Breast epithelium (tissue), 4 donors: ENCODE measurements at regions not wholly inside any gene's neighbourhood (a gene's known extent, or its start where the extent isn't known, plus 50 kb on each side); places are given as distances from the start of the nearest gene placed in this dataset.
"Not testable (repeated sequence)": the region's sequence is repeated elsewhere in the genome, so short reads cannot be mapped to it uniquely, and the experiment has no call there.

Experiments
- DNase-seq, 2 donors: peaks; one replicate each; pipeline ENCODE4 v3.0.0-alpha.2; 2019; ENCODE audit warnings: low spot score in 2 of 2
- H3K27ac ChIP-seq, 2 donors: fragments of 200-600 bp; sonication (generic) in 1 of 2; one replicate each; pipeline ENCODE4 v1.5.1; 2016 to 2019; ENCODE audit warnings: mild to moderate bottlenecking in 1 of 2
- H3K27me3 ChIP-seq, 2 donors: fragments of 200-600 bp; sonication (generic) in 1 of 2; one replicate each; pipeline versions ENCODE4 v1.5.1 to v1.6.0; 2017 to 2019; ENCODE audit warnings: control low read depth in 1 of 2, mild to moderate bottlenecking in 1 of 2
- H3K36me3 ChIP-seq: fragments of 200-600 bp; one replicate; pipeline ENCODE4 v1.5.1; 2019
- H3K4me1 ChIP-seq, 2 donors: fragments of 200-600 bp; sonication (generic); one replicate each; pipeline ENCODE4 v1.5.1; 2016 to 2019; ENCODE audit warnings: control low read depth in 1 of 2
- H3K4me3 ChIP-seq, 3 donors: fragments of 200-600 bp; sonication (generic); 1 replicate in 2 of 3; 2 replicates in 1 of 3; pipeline ENCODE4 v1.5.1; 2016 to 2019; ENCODE audit warnings: mild to moderate bottlenecking in 3 of 3, moderate library complexity in 2 of 3
- H3K9me3 ChIP-seq, 2 donors: fragments of 200-600 bp; sonication (generic) in 1 of 2; one replicate each; pipeline ENCODE4 v1.5.1; 2016 to 2019; ENCODE audit warnings: control low read depth in 1 of 2
- CTCF ChIP-seq, 3 donors: fragments of 450-650 bp; IDR thresholded peaks; one replicate each; pipeline ENCODE4 v1.5.1; 2016 to 2017; ENCODE audit warnings: antibody characterized with exemption in 3 of 3, mild to moderate bottlenecking in 3 of 3, moderate library complexity in 3 of 3
- POLR2A ChIP-seq: fragments of 450-650 bp; IDR thresholded peaks from one replicate; pipeline ENCODE4 v1.6.1; 2016; ENCODE audit warnings: antibody characterized with exemption, mild to moderate bottlenecking, moderate library complexity
- POLR2AphosphoS5 ChIP-seq, 3 donors: sonication (generic); formaldehyde crosslinking; IDR thresholded peaks; one replicate each; pipeline ENCODE4 v1.6.1; 2017; ENCODE audit warnings: antibody characterized with exemption in 3 of 3
- intact Hi-C: fragments of 100-400 bp; cut with DNase I; formaldehyde crosslinking; loops from one replicate; pipeline ENCODE4 v1.15.1; 2023; ENCODE audit warnings: low total_unique reads

- Histone ChIP-seq H3K9me3 (peaks cover 0 to 4% of the 10 kb centered on the region in 2 donors), H3K27ac (no peak overlapping the region), H3K36me3 (no peaks in the 10 kb centered on the region), H3K4me1 (no peaks in the 10 kb centered on the region), H3K27me3 (no peaks in the 10 kb centered on the region), H3K4me3 (no peak overlapping the region)
- intact Hi-C loops: no loop called here
- TF ChIP-seq POLR2AphosphoS5 (IDR thresholded peaks at IDR 0.05) (no peak), CTCF (IDR thresholded peaks at IDR 0.05) (no peak), POLR2A (no peak)
- no peak for DNase-seq
These were observed 729.4 kb downstream of the RNF144A start for GRCh38 chr2:7646661-7647060.

DNA sequence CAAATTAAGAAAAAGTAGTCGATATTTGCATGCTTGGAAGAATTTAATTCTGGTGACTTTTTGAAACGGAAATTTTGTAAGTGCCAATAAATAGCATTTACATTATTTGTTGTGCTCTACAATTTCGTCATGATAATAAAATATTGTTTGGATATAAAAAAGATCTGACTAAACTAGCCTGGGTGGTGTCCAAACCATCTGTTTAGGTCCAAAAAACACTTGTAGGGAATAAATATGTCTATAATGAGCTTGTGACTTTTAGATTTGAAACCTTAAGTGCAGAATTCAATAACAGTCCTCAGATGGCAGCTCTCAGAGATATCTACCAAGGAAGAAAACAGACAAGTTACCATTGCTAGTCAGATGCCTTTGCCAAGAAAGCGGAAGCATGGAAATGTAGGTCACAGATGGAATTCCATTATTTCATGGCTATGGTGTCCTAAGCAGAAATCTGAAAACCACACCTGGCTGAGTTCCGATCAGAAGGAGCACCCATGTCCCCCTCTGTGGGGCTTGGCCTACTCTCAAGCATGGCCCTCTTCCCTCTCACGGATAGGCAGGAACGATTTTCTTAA lies 731.1 kb downstream of the RNF144A start:
- TF ChIP-seq CTCF (IDR thresholded peaks at IDR 0.05) (no peak), POLR2AphosphoS5 (IDR thresholded peaks at IDR 0.05) (no peak), POLR2A (no peak)

DNA sequence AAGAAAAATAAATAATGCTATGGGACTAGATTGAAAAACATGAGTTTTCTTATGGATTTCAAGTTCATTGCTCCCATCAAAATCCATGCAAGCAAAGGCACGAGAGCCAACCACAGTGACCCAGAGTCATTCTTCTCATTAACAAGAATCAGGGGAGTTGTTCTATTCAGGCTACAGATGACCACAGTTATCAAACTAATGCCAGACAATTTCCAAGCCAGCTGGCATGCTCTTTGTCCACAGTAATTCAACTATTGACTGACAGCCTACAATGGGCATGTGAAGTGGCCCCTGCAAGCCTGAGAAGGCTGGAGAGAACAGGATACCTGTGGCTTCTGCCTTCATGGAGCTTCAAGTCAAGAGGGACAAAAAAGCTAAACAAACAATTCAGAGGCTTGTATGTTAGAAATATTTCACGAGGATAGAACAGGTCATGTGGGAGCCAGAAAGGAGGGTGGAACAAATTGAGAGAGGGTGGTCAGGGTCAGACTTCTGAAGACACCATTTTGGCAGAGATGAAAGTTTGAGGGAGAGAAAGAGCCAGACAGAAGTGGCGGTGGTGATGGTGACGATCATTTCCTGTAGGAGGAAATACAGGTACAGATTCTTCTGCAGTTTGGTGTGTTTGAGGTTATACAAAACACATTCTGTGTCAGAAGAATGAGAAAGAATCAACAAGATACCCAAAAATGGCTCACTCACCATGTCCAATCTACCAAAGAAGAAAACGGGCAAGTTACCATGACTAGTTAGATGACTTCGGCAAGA lies 732.4 kb downstream of the RNF144A start:
- H3K4me3 ChIP-seq: no peak overlapping the region
- intact Hi-C loops: no loop called here
- H3K27ac ChIP-seq: no peak overlapping the region
- H3K36me3 ChIP-seq: no peaks in the 10 kb centered on the region
- no peaks in the 10 kb centered on the region for H3K4me1 ChIP-seq
- peaks cover 4 to 7% of the 10 kb centered on the region in 2 donors for H3K9me3 ChIP-seq
- DNase-seq: no peak
- TF ChIP-seq CTCF (IDR thresholded peaks at IDR 0.05): no peak
- H3K27me3 ChIP-seq: no peaks in the 10 kb centered on the region

More for the DNA sequence above, 731.1 kb downstream of the RNF144A start:
- Histone ChIP-seq H3K4me1 (no peaks in the 10 kb centered on the region), H3K27ac (no peak overlapping the region), H3K9me3 (peaks cover 0 to 2% of the 10 kb centered on the region in 2 donors), H3K4me3 (no peak overlapping the region), H3K36me3 (no peaks in the 10 kb centered on the region), H3K27me3 (no peaks in the 10 kb centered on the region)
- DNase-seq: no peak
- intact Hi-C loops: no loop called here

- H3K27ac ChIP-seq: no peak overlapping the region
- no peaks in the 10 kb centered on the region for H3K36me3 ChIP-seq
- TF ChIP-seq POLR2A (no peak), POLR2AphosphoS5 (IDR thresholded peaks at IDR 0.05) (no peak), CTCF (IDR thresholded peaks at IDR 0.05) (no peak)
- DNase-seq: no peak
- intact Hi-C loops: no loop called here
- no peak overlapping the region for H3K4me3 ChIP-seq
- peaks cover 4 to 7% of the 10 kb centered on the region in 2 donors for H3K9me3 ChIP-seq
- H3K27me3 ChIP-seq: no peaks in the 10 kb centered on the region
- no peaks in the 10 kb centered on the region for H3K4me1 ChIP-seq
These were observed 736.4 kb downstream of the RNF144A start for GRCh38 chr2:7653617-7654016.

GRCh38 chr2:7655629-7656028 lies 738.4 kb downstream of the RNF144A start:
- H3K27me3 ChIP-seq: no peaks in the 10 kb centered on the region
- TF ChIP-seq POLR2AphosphoS5 (IDR thresholded peaks at IDR 0.05) (no peak), POLR2A (no peak), CTCF (IDR thresholded peaks at IDR 0.05) (no peak)
- no peak overlapping the region for H3K27ac ChIP-seq
- no peaks in the 10 kb centered on the region for H3K36me3 ChIP-seq
- H3K4me3 ChIP-seq: no peak overlapping the region
- intact Hi-C loops: no loop called here
- no peak for DNase-seq
- no peaks in the 10 kb centered on the region for H3K4me1 ChIP-seq
- H3K9me3 ChIP-seq: peaks cover 4 to 7% of the 10 kb centered on the region in 2 donors

- H3K4me1 ChIP-seq, H3K27me3 ChIP-seq, DNase-seq, H3K4me3 ChIP-seq, H3K36me3 ChIP-seq, H3K9me3 ChIP-seq, intact Hi-C loops, H3K27ac ChIP-seq: not testable (repeated sequence)
These were observed 740.3 kb downstream of the RNF144A start for GRCh38 chr2:7657526-7657925.
